ENCODE measurements at regions not wholly inside any gene's neighbourhood (a gene's known extent, or its start where the extent isn't known, plus 50 kb on each side); places are given as distances from the start of the nearest gene placed in this dataset.

GRCh38 chr16:5758281-5758680, 660.7 kb upstream of the EEF2KMT start:
- TF ChIP-seq CTCF (IDR thresholded peaks at IDR 0.05) (no peak), POLR2A (IDR thresholded peaks at IDR 0.05) (no peak), POLR2AphosphoS5 (IDR thresholded peaks at IDR 0.05) (no peak), EP300 (IDR thresholded peaks at IDR 0.05; ENCODE audit: low read depth) (no peak)

All from transverse colon (tissue), 4 donors.